HepG2 (cell line): ENCODE measurements at regions not wholly inside any gene's neighbourhood (a gene's known extent, or its start where the extent isn't known, plus 50 kb on each side); places are given as distances from the start of the nearest gene placed in this dataset.

Source experiments
- GATAD1 ChIP-seq: IDR thresholded peaks from 2 replicates; pipeline ENCODE4 v1.6.1; 2016; ENCODE audit warnings: missing genetic modification reagents, missing compliant biosample characterization
- IRX3 ChIP-seq: sonication (generic); formaldehyde crosslinking; IDR thresholded peaks from 2 replicates; pipeline ENCODE4 v1.8.1; 2023; ENCODE audit warnings: mild to moderate bottlenecking, low read depth, missing genetic modification reagents, borderline replicate concordance
- KLF11 ChIP-seq: IDR thresholded peaks from 2 replicates; pipeline ENCODE4 v1.6.1; 2016; ENCODE audit warnings: missing compliant biosample characterization
- KLF12 ChIP-seq: sonication (generic); formaldehyde crosslinking; IDR thresholded peaks from 2 replicates; pipeline ENCODE4 v1.4.0; 2020; ENCODE audit warnings: missing genetic modification reagents, borderline replicate concordance
- MZF1 ChIP-seq: sonication (generic); formaldehyde crosslinking; IDR thresholded peaks from 2 replicates; pipeline ENCODE4 v1.8.1; 2023; ENCODE audit warnings: mild to moderate bottlenecking, missing genetic modification reagents, borderline replicate concordance
- NCOA5 ChIP-seq: sonication (generic); formaldehyde crosslinking; IDR thresholded peaks from 2 replicates; pipeline ENCODE4 v1.4.0; 2020; ENCODE audit warnings: missing genetic modification reagents
- NCOR1 ChIP-seq: fragments of 200-600 bp; sonication (generic); IDR thresholded peaks from 2 replicates; pipeline ENCODE4 v1.7.0; 2017; ENCODE audit warnings: antibody characterized with exemption, low read length, borderline replicate concordance
- PCBP2 ChIP-seq: fragments of 200-400 bp; formaldehyde crosslinking; optimal IDR thresholded peaks from 2 replicates; pipeline ENCODE3; 2018; ENCODE audit warnings: low read length, low read depth; ENCODE audit not compliant: poor library complexity, severe bottlenecking
- RAD21 ChIP-seq: fragments of 450-650 bp; formaldehyde crosslinking; IDR thresholded peaks from 2 replicates; pipeline ENCODE4 v1.5.0; 2020; ENCODE audit warnings: mild to moderate bottlenecking
- RFX3 ChIP-seq: IDR thresholded peaks from 2 replicates; pipeline ENCODE4 v1.6.1; 2016; ENCODE audit warnings: missing biosample characterization, missing genetic modification reagents
- SIX1 ChIP-seq: sonication (generic); formaldehyde crosslinking; IDR thresholded peaks from 2 replicates; pipeline ENCODE4 v1.4.0; 2020; ENCODE audit warnings: missing genetic modification reagents, borderline replicate concordance
- SMARCC2 ChIP-seq: fragments of 450-650 bp; IDR thresholded peaks from 2 replicates; pipeline ENCODE4 v1.6.1; 2017; ENCODE audit warnings: antibody characterized with exemption, mild to moderate bottlenecking
- SRSF9 ChIP-seq: fragments of 200-400 bp; formaldehyde crosslinking; IDR thresholded peaks from 2 replicates; pipeline ENCODE4 v1.6.1; 2018; ENCODE audit warnings: borderline replicate concordance, mild to moderate bottlenecking, low read depth, low read length; ENCODE audit not compliant: insufficient read depth, poor library complexity, severe bottlenecking
- ZNF224 ChIP-seq: sonication (generic); formaldehyde crosslinking; IDR thresholded peaks from 2 replicates; pipeline ENCODE4 v1.5.0; 2020; ENCODE audit warnings: mild to moderate bottlenecking, missing genetic modification reagents
- ZNF274 ChIP-seq: sonication (generic); formaldehyde crosslinking; IDR thresholded peaks from 2 replicates; pipeline ENCODE4 v1.5.1; 2020; ENCODE audit warnings: mild to moderate bottlenecking, missing genetic modification reagents
- ZNF3 ChIP-seq: IDR thresholded peaks from 2 replicates; pipeline ENCODE4 v1.7.0; 2017; ENCODE audit warnings: inconsistent platforms
- ZNF33B ChIP-seq: sonication (generic); formaldehyde crosslinking; IDR thresholded peaks from 2 replicates; pipeline ENCODE4 v1.5.1; 2020; ENCODE audit warnings: mild to moderate bottlenecking, missing genetic modification reagents
- ZNF746 ChIP-seq: sonication (generic); formaldehyde crosslinking; IDR thresholded peaks from 2 replicates; pipeline ENCODE4 v1.8.0; 2022; ENCODE audit warnings: mild to moderate bottlenecking, missing genetic modification reagents
- ZNF747 ChIP-seq: sonication (generic); formaldehyde crosslinking; IDR thresholded peaks from 2 replicates; pipeline ENCODE4 v1.8.1; 2023; ENCODE audit warnings: missing genetic modification reagents, mild to moderate bottlenecking, borderline replicate concordance
- TF ChIP-seq, protein P1 (sequence below): sonication (generic); formaldehyde crosslinking; IDR thresholded peaks from 2 replicates; pipeline ENCODE4 v1.5.1; 2020; ENCODE audit warnings: mild to moderate bottlenecking, missing genetic modification reagents, borderline replicate concordance
- TF ChIP-seq, protein P2 (sequence below): sonication (generic); formaldehyde crosslinking; IDR thresholded peaks from 2 replicates; pipeline ENCODE4 v1.9.0; 2021; ENCODE audit warnings: missing genetic modification reagents, borderline replicate concordance

DNA sequence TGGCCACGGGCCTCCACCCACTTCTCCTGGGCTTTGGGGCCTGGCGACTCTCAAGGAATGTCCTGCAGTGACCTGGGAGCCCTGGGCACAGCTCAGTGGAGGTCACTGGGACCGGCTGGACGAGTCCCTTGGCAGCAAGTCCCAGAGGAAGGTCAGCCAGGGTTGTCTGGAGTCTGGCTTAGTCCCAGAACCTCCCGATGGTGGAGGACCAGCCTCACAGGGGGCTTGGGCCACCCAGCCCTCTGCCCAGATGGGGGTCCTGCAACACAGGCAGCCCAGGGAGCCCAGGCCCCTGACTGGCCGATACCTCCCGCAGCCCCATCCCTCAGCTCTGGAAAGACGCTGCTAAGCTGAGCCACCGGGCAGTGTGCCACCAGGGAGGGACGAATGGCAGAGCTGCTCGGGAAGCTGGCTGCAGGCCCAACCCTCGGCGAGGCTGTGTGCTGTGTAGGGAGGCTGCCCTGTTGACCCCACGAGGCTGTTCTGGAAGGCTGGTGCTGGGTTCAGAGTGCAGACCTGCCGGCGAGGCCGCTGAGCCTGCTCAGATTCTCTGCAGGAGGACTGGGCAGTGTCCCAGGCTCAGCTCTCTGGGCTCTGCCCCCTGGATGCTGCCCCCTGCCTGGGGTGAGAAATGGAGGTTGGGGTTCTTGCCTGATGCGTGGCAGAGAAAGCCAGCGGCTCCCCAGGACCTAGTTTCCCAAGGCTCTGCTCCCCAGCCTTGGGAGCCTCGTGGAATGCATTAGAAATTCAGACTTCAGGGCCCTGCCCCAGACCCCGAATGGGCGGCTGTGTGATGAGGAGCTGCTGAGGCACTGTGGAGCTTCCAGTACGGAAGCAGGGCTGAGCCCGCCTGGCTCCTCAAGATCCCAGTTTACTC, 61.7 kb downstream of the ADRA2C start (continued):
- TF ChIP-seq KLF12 (no peak), ZNF33B (CRISPR knock-in tag) (peak; percentile 95), NCOA5 (CRISPR knock-in tag) (no peak), RAD21 (peak; percentile 56), PCBP2 (no peak), NCOR1 (peak; percentile 85), ZNF224 (CRISPR knock-in tag) (no peak), ZNF274 (peak; percentile 89; the same call in 1 of the 2 replicates), KLF11 (CRISPR knock-in tag) (no peak), RFX3 (CRISPR knock-in tag) (no peak), ZNF746 (CRISPR knock-in tag) (peak; percentile 57; the same call in 1 of the 2 replicates), ZNF3 (CRISPR knock-in tag) (no peak), ZNF747 (CRISPR knock-in tag) (peak; percentile 84), MZF1 (CRISPR knock-in tag) (no peak), SMARCC2 (no peak), SRSF9 (no peak), SIX1 (CRISPR knock-in tag) (no peak), GATAD1 (CRISPR knock-in tag) (peak; percentile 62; the same call in 1 of the 2 replicates), IRX3 (CRISPR knock-in tag) (no peak)
- TF ChIP-seq, protein P1, sequence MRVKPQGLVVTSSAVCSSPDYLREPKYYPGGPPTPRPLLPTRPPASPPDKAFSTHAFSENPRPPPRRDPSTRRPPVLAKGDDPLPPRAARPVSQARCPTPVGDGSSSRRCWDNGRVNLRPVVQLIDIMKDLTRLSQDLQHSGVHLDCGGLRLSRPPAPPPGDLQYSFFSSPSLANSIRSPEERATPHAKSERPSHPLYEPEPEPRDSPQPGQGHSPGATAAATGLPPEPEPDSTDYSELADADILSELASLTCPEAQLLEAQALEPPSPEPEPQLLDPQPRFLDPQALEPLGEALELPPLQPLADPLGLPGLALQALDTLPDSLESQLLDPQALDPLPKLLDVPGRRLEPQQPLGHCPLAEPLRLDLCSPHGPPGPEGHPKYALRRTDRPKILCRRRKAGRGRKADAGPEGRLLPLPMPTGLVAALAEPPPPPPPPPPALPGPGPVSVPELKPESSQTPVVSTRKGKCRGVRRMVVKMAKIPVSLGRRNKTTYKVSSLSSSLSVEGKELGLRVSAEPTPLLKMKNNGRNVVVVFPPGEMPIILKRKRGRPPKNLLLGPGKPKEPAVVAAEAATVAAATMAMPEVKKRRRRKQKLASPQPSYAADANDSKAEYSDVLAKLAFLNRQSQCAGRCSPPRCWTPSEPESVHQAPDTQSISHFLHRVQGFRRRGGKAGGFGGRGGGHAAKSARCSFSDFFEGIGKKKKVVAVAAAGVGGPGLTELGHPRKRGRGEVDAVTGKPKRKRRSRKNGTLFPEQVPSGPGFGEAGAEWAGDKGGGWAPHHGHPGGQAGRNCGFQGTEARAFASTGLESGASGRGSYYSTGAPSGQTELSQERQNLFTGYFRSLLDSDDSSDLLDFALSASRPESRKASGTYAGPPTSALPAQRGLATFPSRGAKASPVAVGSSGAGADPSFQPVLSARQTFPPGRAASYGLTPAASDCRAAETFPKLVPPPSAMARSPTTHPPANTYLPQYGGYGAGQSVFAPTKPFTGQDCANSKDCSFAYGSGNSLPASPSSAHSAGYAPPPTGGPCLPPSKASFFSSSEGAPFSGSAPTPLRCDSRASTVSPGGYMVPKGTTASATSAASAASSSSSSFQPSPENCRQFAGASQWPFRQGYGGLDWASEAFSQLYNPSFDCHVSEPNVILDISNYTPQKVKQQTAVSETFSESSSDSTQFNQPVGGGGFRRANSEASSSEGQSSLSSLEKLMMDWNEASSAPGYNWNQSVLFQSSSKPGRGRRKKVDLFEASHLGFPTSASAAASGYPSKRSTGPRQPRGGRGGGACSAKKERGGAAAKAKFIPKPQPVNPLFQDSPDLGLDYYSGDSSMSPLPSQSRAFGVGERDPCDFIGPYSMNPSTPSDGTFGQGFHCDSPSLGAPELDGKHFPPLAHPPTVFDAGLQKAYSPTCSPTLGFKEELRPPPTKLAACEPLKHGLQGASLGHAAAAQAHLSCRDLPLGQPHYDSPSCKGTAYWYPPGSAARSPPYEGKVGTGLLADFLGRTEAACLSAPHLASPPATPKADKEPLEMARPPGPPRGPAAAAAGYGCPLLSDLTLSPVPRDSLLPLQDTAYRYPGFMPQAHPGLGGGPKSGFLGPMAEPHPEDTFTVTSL (CRISPR knock-in tag): no peak
- TF ChIP-seq, protein P2, sequence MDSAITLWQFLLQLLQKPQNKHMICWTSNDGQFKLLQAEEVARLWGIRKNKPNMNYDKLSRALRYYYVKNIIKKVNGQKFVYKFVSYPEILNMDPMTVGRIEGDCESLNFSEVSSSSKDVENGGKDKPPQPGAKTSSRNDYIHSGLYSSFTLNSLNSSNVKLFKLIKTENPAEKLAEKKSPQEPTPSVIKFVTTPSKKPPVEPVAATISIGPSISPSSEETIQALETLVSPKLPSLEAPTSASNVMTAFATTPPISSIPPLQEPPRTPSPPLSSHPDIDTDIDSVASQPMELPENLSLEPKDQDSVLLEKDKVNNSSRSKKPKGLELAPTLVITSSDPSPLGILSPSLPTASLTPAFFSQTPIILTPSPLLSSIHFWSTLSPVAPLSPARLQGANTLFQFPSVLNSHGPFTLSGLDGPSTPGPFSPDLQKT (CRISPR knock-in tag): no peak
